K562 (cell line): ENCODE measurements at regions not wholly inside any gene's neighbourhood (a gene's known extent, or its start where the extent isn't known, plus 50 kb on each side); places are given as distances from the start of the nearest gene placed in this dataset.

Experiments used
- ATAC-seq: fragments of 200-7000 bp; cut with Tn5 transposase; 3 replicates; pipeline ENCODE4 v1.9.1; 2020; ENCODE audit warnings: moderate library complexity
- BruUV-seq: library from RNA; stranded (reverse); fragments of 400-500 nt; replicated peaks from 2 replicates; lab custom pipeline; 2021; lab: Mats Ljungman, UMichigan
- CTCF ChIA-PET: fragments of 300-600 bp; formaldehyde crosslinking; extraction: SDS; loops from one replicate; lab custom pipeline; 2021; ENCODE audit warnings: low intra/inter-chr PET ratio; lab: Yijun Ruan, JAX
- POLR2A ChIA-PET: fragments of 300-600, 350-650 bp; sonication (Branson Sonifier 250); formaldehyde crosslinking; extraction: SDS; loops from one replicate; lab custom pipeline; 2021; ENCODE audit warnings: antibody characterized with exemption, inconsistent platforms; lab: Yijun Ruan, JAX
- DNase-seq, 4 experiments: peaks; one replicate each; pipeline versions ENCODE4 v3.0.0 to v3.0.0-alpha.2; 2011 to 2018; ENCODE audit warnings: low spot score in 3 of 4, mixed read lengths in 3 of 4; ENCODE audit errors: extremely low read depth in 1 of 4
- FAIRE-seq: peaks from 2 replicates; lab custom pipeline; 2011; peaks lifted over from hg19 to GRCh38; lab: Jason Lieb, UNC
- H2AFZ ChIP-seq: 2 replicates; pipeline ENCODE4 v1.6.0; 2011; ENCODE audit warnings: low read depth, low read length, control low read depth, inconsistent platforms
- H3K27ac ChIP-seq: fragments of 200-600 bp; 3 replicates; pipeline ENCODE4 v1.8.0; 2011; ENCODE audit warnings: low read depth, mild to moderate bottlenecking, control low read depth, inconsistent platforms, low read length, moderate library complexity, mixed read lengths; ENCODE audit errors: extremely low read depth
- H3K27me3 ChIP-seq, 2 experiments: fragments of 300-600 bp in 1 of 2; 2 replicates in 1 of 2; 3 replicates in 1 of 2; pipeline versions ENCODE4 v1.6.0 to v1.8.0; 2011; ENCODE audit warnings: inconsistent platforms in 2 of 2, low read length in 2 of 2, mild to moderate bottlenecking in 1 of 2, mixed read lengths in 1 of 2, moderate library complexity in 1 of 2; ENCODE audit not compliant: control insufficient read depth in 2 of 2, insufficient read depth in 2 of 2
- H3K36me3 ChIP-seq: fragments of 300-600 bp; 3 replicates; pipeline ENCODE4 v1.8.0; 2011; ENCODE audit warnings: mild to moderate bottlenecking, low read length, inconsistent platforms; ENCODE audit not compliant: control insufficient read depth, insufficient read depth
- H3K4me1 ChIP-seq, 2 experiments: fragments of 200-600 bp in 1 of 2; replicated peaks in 1 of 2; 2 replicates in 1 of 2; 3 replicates in 1 of 2; pipeline versions ENCODE4 v1.5.1 to v1.8.0; 2011; ENCODE audit warnings: inconsistent platforms in 2 of 2, low read length in 2 of 2, mild to moderate bottlenecking in 1 of 2, mixed read lengths in 1 of 2, moderate library complexity in 1 of 2; ENCODE audit not compliant: control insufficient read depth in 2 of 2, insufficient read depth in 2 of 2
- H3K4me2 ChIP-seq: 2 replicates; pipeline ENCODE4 v1.6.1; 2011; ENCODE audit warnings: low read length, control low read depth, inconsistent platforms, mixed read lengths; ENCODE audit not compliant: insufficient read depth
- H3K4me3 ChIP-seq: fragments of 200-600 bp; sonication (generic), shearing (Covaris generic); 2 replicates; pipeline ENCODE4 v1.5.1; 2016; ENCODE audit warnings: control low read depth, inconsistent platforms
- H3K79me2 ChIP-seq: fragments of 200-600 bp; 3 replicates; pipeline ENCODE4 v1.8.0; 2011; ENCODE audit warnings: low read length, inconsistent platforms; ENCODE audit not compliant: control insufficient read depth, insufficient read depth
- H3K9ac ChIP-seq, 2 experiments: 2 replicates each; pipeline versions ENCODE4 v1.6.0 to v1.6.1; 2011; ENCODE audit warnings: low read depth in 2 of 2, low read length in 2 of 2, control low read depth in 1 of 2, inconsistent platforms in 1 of 2, mild to moderate bottlenecking in 1 of 2, mixed read lengths in 1 of 2; ENCODE audit not compliant: insufficient read depth in 1 of 2
- H3K9me1 ChIP-seq: one replicate; pipeline ENCODE4 v1.6.0; 2011; ENCODE audit warnings: inconsistent platforms, mild to moderate bottlenecking, low read length, moderate library complexity; ENCODE audit not compliant: control insufficient read depth, insufficient read depth
- H3K9me3 ChIP-seq: replicated peaks from 2 replicates; pipeline ENCODE4 v1.5.1; 2011; ENCODE audit warnings: low read depth, low read length, inconsistent platforms; ENCODE audit not compliant: control insufficient read depth, insufficient read depth
- H4K20me1 ChIP-seq: replicated peaks from 2 replicates; pipeline ENCODE4 v1.6.1; 2011; ENCODE audit warnings: low read length, inconsistent platforms, mixed read lengths; ENCODE audit not compliant: control insufficient read depth, insufficient read depth
- CHD1 ChIP-seq: fragments of 200-600 bp; sonication (generic); IDR thresholded peaks from one replicate; pipeline ENCODE4 v1.6.1; 2012; ENCODE audit warnings: mild to moderate bottlenecking, moderate library complexity, low read length, inconsistent platforms
- GATAD2B ChIP-seq: fragments of 450-650 bp; IDR thresholded peaks from 2 replicates; pipeline ENCODE4 v1.6.1; 2017; ENCODE audit warnings: mild to moderate bottlenecking, borderline replicate concordance
- MXD1 ChIP-seq: fragments of 250-450 bp; sonication (Bioruptor Pico); IDR thresholded peaks from 2 replicates; pipeline ENCODE4 v1.8.0; 2021; ENCODE audit warnings: borderline replicate concordance, mild to moderate bottlenecking, moderate library complexity; ENCODE audit not compliant: poor library complexity, severe bottlenecking
- SNRNP70 ChIP-seq: fragments of 200-400 bp; formaldehyde crosslinking; optimal IDR thresholded peaks from 2 replicates; pipeline ENCODE3; 2017; ENCODE audit warnings: low read depth, low read length
- USF2 ChIP-seq: sonication (generic); formaldehyde crosslinking; IDR thresholded peaks from 2 replicates; pipeline ENCODE4 v1.5.0; 2020; ENCODE audit warnings: missing genetic modification reagents
- ZNF830 ChIP-seq: fragments of 250-450 bp; sonication (Bioruptor Pico); IDR thresholded peaks from 2 replicates; pipeline ENCODE4 v1.5.0; 2021; ENCODE audit warnings: mild to moderate bottlenecking
- WGBS: fragments of 100-300 bp; shearing (Covaris generic); methylation state at CpG from one replicate; pipeline ENCODE4 v1.1.6; 2016; ENCODE audit warnings: low coverage, mixed read lengths; ENCODE audit not compliant: insufficient coverage; ENCODE audit errors: missing lambda C conversion rate; 5-methylcytosine and 5-hydroxymethylcytosine counted together
- in situ Hi-C: fragments of 300-500 bp; cut with MboI; formaldehyde crosslinking; loops from 4 replicates; pipeline ENCODE4 v1.15.0; 2018; ENCODE audit warnings: inconsistent platforms, mixed read lengths
- intact Hi-C: fragments of 100-400 bp; cut with micrococcal nuclease; formaldehyde crosslinking; loops from 2 replicates; pipeline ENCODE4 v1.14.2; 2022

GRCh38 chr10:78109210-78109609, 75.5 kb downstream of the RPS24 start:
- BruUV-seq: no TSS peak
- no peak overlapping the region for H3K27ac ChIP-seq
- intact Hi-C loops: no loop called here
- TF ChIP-seq SNRNP70 (no peak), MXD1 (CRISPR knock-in tag) (no peak), CHD1 (no peak), ZNF830 (no peak), USF2 (CRISPR knock-in tag) (no peak), GATAD2B (no peak)
- TF ChIP-seq, all 486 proteins: peak for 0
- DNase-seq (no peak), FAIRE-seq (no peak), ATAC-seq (no peak; the same call in 2 of the 3 replicates)
- Histone ChIP-seq H3K79me2 (no peaks in the 10 kb centered on the region), H3K4me3 (no peak overlapping the region), H3K27me3 (peaks cover 0 to 2% of the 10 kb centered on the region in 2 experiments; a peak in 1 of 5 replicates), H4K20me1 (no peaks in the 10 kb centered on the region), H3K9ac (no peak overlapping the region), H3K9me1 (no peaks in the 10 kb centered on the region), H3K36me3 (no peaks in the 10 kb centered on the region), H3K4me1 (no peaks in the 10 kb centered on the region), H3K4me2 (no peak overlapping the region), H2AFZ (no peak overlapping the region), H3K9me3 (no peaks in the 10 kb centered on the region)
- POLR2A ChIA-PET: no interaction called here
- CTCF ChIA-PET: no interaction called here
- 0% methylated on average over 2 of the region's 2 CpGs for WGBS
- in situ Hi-C loops: no loop called here
